ENCODE measurements at regions not wholly inside any gene's neighbourhood (a gene's known extent, or its start where the extent isn't known, plus 50 kb on each side); places are given as distances from the start of the nearest gene placed in this dataset.
"Not testable (repeated sequence)": the region's sequence is repeated elsewhere in the genome, so short reads cannot be mapped to it uniquely, and the experiment has no call there.

DNA sequence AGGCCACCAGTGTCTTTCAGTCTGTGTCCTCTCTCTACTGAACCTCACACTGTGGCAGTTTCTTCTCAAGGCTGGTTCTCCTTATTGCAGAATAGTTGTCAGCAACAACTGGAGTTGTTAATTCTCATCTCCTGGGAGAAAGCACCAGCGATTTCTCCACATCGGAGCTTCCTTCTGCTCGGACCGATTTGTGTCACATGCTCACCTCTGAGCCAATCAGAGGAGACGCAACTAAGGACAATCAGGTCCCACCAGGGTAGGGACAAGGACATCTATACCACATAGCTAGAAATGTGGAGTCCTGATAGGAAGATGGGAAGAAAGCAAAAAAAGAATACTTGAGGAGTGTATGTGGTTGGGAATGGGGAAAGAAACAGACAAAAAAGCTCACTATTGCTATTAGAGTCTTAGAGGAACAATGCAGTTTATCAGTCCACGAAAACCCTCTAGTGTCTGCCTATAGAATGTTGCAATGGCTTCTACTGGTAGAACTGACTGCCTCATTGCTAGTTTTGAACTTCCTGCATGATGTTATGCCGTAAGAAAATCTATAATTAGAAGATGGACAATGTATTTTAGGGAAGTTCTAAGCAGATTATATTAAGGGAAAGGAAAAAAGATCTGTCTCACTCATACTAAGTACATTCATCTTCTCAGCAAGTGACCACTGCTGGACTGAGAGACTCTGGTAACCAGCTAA, 169.7 kb downstream of the CDCA7 start:
- H3K27me3 Mint-ChIP-seq (ENCODE audit: low read depth), result peaks cover 5% of the 10 kb centered on the region
- no peaks in the 10 kb centered on the region for H3K36me3 Mint-ChIP-seq (ENCODE audit: low read depth)
- no peaks in the 10 kb centered on the region for H3K4me1 Mint-ChIP-seq (ENCODE audit: low read depth)
- H3K4me3 Mint-ChIP-seq, result no peak overlapping the region
- DNase-seq, result no peak
- CTCF ChIA-PET, result no interaction called here
- H3K27ac Mint-ChIP-seq, result no peak overlapping the region
- no peaks in the 10 kb centered on the region for H3K9me3 Mint-ChIP-seq
- intact Hi-C loops (cut with micrococcal nuclease), result no loop called here

- CTCF ChIA-PET; H3K4me3 Mint-ChIP-seq; H3K36me3 Mint-ChIP-seq (ENCODE audit: low read depth); H3K9me3 Mint-ChIP-seq; DNase-seq; intact Hi-C loops (cut with micrococcal nuclease); H3K4me1 Mint-ChIP-seq (ENCODE audit: low read depth); H3K27ac Mint-ChIP-seq: not testable (repeated sequence)
- H3K27me3 Mint-ChIP-seq (ENCODE audit: low read depth), result peaks cover 16% of the 10 kb centered on the region
Observed at GRCh38 chr2:173532732-173533531, 178.3 kb downstream of the CDCA7 start.

DNA sequence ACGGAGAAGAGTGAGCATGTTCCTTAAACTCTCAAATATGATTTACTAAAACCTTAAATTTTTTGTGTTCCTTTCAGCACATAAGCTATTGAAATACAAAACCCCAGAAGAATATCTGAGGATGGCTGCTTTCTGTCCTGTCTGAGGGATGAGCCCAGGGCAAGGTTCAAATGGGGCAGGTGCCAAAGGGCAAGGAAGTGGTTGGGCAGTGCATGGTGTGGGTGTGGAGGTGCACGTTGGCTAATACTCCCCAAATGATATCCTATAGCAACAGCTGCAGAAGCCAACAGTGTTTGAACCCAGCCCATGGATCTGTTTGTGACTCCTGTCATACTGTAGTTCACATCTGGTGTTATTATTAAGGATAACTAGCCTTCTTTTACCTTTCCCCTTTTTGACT, 183.0 kb downstream of the CDCA7 start:
- Mint-ChIP-seq H3K4me1 (ENCODE audit: low read depth) (no peaks in the 10 kb centered on the region), H3K27ac (no peak overlapping the region), H3K27me3 (ENCODE audit: low read depth) (peaks cover 21% of the 10 kb centered on the region), H3K9me3 (peaks cover 7% of the 10 kb centered on the region), H3K4me3 (no peak overlapping the region), H3K36me3 (ENCODE audit: low read depth) (no peaks in the 10 kb centered on the region)
- intact Hi-C loops (cut with micrococcal nuclease), result no loop called here
- no peak for DNase-seq
- CTCF ChIA-PET, result no interaction called here

GRCh38 chr2:173539615-173540014, 184.9 kb downstream of the CDCA7 start:
- H3K4me3 Mint-ChIP-seq, result no peak overlapping the region
- H3K27me3 Mint-ChIP-seq (ENCODE audit: low read depth), result peaks cover 11% of the 10 kb centered on the region
- H3K9me3 Mint-ChIP-seq, result no peaks in the 10 kb centered on the region
- no peak for DNase-seq
- intact Hi-C loops (cut with micrococcal nuclease), result no loop called here
- H3K4me1 Mint-ChIP-seq (ENCODE audit: low read depth), result no peaks in the 10 kb centered on the region
- CTCF ChIA-PET, result interaction anchor here (0.9 kb wide), 1 partner anchor 137 kb away, joined by 3 read pairs; no protein-coding TSS in a partner anchor
- H3K27ac Mint-ChIP-seq, result no peak overlapping the region
- no peaks in the 10 kb centered on the region for H3K36me3 Mint-ChIP-seq (ENCODE audit: low read depth)

DNA sequence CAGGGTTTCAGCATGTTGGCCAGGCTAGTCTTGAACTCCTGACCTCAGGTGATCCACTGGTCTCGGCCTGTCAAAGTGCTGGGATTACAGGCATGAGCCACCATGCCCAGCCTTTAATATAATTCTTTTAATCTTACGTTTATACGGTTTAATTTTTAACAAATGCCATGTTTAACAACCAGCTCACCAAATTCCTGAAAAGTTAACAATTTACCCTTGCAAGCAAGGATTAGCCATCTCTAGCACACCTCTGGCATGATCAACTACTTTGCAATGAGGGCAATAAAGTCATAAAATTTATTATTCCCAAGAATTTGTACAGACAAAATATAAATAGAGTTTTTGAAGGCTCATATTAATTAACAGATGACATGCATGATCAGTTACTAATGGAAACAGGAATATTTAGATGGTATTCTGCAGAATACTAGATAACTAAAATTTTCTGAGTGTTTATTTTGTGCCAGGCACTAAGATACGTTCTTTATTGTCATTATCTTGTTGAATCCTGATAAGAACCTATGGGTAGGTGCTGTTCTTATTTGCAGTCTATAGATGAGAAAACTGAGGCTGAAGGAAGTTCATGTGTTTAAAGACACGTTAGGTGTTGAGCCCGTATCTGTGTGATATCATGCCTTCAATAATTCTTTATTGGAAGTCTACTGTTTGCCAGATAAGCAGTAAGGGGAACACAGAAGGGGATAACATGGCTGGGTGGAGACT, 190.1 kb downstream of the CDCA7 start:
- Mint-ChIP-seq H3K36me3 (ENCODE audit: low read depth) (no peaks in the 10 kb centered on the region), H3K4me3 (no peak overlapping the region), H3K27ac (no peak overlapping the region), H3K4me1 (ENCODE audit: low read depth) (no peaks in the 10 kb centered on the region), H3K9me3 (no peaks in the 10 kb centered on the region), H3K27me3 (ENCODE audit: low read depth) (peaks cover 14% of the 10 kb centered on the region)
- intact Hi-C loops (cut with micrococcal nuclease), result no loop called here
- no peak for DNase-seq
- CTCF ChIA-PET, result no interaction called here

- Mint-ChIP-seq H3K36me3 (ENCODE audit: low read depth) (no peaks in the 10 kb centered on the region), H3K4me1 (ENCODE audit: low read depth) (no peaks in the 10 kb centered on the region), H3K9me3 (no peaks in the 10 kb centered on the region), H3K27me3 (ENCODE audit: low read depth) (peaks cover 14% of the 10 kb centered on the region), H3K4me3 (no peak overlapping the region), H3K27ac (no peak overlapping the region)
- intact Hi-C loops (cut with micrococcal nuclease), result no loop called here
- no peak for DNase-seq
- CTCF ChIA-PET, result interaction anchor here (0.8 kb wide), 1 partner anchor 133 kb away, joined by 3 read pairs; no protein-coding TSS in a partner anchor
Observed at GRCh38 chr2:173545364-173545763, 190.7 kb downstream of the CDCA7 start.

DNA sequence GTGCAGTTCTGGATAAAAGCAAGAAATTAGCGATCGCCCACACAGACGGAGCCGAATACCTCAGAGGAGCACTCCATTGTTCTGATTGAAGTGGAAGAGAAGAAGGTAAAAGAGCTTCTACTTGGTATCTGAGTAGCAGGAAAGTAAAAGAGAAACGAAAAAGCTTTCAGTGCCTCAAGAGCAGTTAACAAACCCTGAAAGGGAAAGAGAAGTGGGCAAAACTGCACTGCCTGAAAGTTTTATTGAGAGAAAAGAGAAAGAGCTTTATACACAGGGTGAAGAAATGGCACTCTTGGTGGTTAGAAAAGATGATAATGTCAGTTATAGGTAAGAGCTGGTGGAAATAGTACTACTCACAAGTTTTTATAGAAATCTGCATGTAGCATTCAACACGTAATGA, 192.8 kb downstream of the CDCA7 start:
- no peaks in the 10 kb centered on the region for H3K9me3 Mint-ChIP-seq
- CTCF ChIA-PET, result no interaction called here
- intact Hi-C loops (cut with micrococcal nuclease), result no loop called here
- DNase-seq, result no peak
- H3K36me3 Mint-ChIP-seq (ENCODE audit: low read depth), result no peaks in the 10 kb centered on the region
- H3K4me3 Mint-ChIP-seq, result no peak overlapping the region
- H3K27ac Mint-ChIP-seq, result no peak overlapping the region
- peaks cover 18% of the 10 kb centered on the region for H3K27me3 Mint-ChIP-seq (ENCODE audit: low read depth)
- H3K4me1 Mint-ChIP-seq (ENCODE audit: low read depth), result no peaks in the 10 kb centered on the region

DNA sequence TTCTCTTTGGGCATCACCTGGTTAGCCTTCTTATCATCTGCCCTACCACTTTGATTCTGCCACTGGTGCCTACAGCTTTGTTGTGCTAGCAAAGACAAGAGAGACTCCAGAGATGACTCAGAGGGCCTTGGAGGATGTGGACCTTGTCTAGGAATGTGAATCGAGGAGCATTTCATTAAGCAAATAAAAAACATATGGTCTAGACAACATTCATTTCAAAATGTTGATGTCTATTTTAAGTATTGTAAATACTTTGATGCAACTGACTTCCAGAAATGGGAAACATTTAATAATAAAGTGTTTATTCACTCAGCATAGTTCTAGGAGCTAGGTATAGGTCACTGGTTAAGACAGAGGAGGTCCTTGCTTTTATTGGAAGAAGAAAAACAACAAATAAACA, 195.5 kb downstream of the CDCA7 start:
- no peak overlapping the region for H3K4me3 Mint-ChIP-seq
- H3K36me3 Mint-ChIP-seq (ENCODE audit: low read depth), result no peaks in the 10 kb centered on the region
- intact Hi-C loops (cut with micrococcal nuclease), result no loop called here
- DNase-seq, result no peak
- H3K9me3 Mint-ChIP-seq, result no peaks in the 10 kb centered on the region
- CTCF ChIA-PET, result interaction anchor here (0.7 kb wide), 1 partner anchor 24 kb away, joined by 3 read pairs; no protein-coding TSS in a partner anchor
- no peaks in the 10 kb centered on the region for H3K4me1 Mint-ChIP-seq (ENCODE audit: low read depth)
- peaks cover 19% of the 10 kb centered on the region for H3K27me3 Mint-ChIP-seq (ENCODE audit: low read depth)
- H3K27ac Mint-ChIP-seq, result no peak overlapping the region

GRCh38 chr2:173552531-173552930, 197.9 kb downstream of the CDCA7 start:
- CTCF ChIA-PET, result no interaction called here
- H3K9me3 Mint-ChIP-seq, result no peaks in the 10 kb centered on the region
- intact Hi-C loops (cut with micrococcal nuclease), result no loop called here
- H3K36me3 Mint-ChIP-seq (ENCODE audit: low read depth), result no peaks in the 10 kb centered on the region
- H3K4me1 Mint-ChIP-seq (ENCODE audit: low read depth), result no peaks in the 10 kb centered on the region
- H3K4me3 Mint-ChIP-seq, result no peak overlapping the region
- H3K27me3 Mint-ChIP-seq (ENCODE audit: low read depth), result peaks cover 14% of the 10 kb centered on the region
- DNase-seq, result no peak
- H3K27ac Mint-ChIP-seq, result no peak overlapping the region

DNA sequence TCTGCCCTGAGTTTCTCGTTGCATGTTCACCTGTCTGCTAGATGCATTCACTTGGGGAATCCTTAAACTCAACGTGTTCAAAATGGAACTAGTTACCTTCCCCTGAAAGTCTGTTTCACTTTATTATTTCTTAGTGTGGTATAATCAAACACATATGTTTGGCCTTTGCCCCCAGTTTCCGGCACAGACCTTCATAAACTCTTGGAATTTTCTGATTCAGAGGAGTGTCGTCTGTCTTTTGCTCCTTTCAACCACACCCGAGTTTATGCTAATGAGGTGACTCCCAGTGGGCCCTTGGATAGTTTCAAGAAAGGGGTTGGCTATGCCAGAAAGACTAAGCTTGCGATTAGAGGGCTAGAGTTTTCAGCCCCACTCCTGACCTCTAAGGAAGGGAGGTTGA, 198.9 kb downstream of the CDCA7 start:
- CTCF ChIA-PET, result interaction anchor here (0.7 kb wide), 1 partner anchor 317 kb away, joined by 4 read pairs; no protein-coding TSS in a partner anchor
- intact Hi-C loops (cut with micrococcal nuclease), result no loop called here
- no peak overlapping the region for H3K4me3 Mint-ChIP-seq

DNA sequence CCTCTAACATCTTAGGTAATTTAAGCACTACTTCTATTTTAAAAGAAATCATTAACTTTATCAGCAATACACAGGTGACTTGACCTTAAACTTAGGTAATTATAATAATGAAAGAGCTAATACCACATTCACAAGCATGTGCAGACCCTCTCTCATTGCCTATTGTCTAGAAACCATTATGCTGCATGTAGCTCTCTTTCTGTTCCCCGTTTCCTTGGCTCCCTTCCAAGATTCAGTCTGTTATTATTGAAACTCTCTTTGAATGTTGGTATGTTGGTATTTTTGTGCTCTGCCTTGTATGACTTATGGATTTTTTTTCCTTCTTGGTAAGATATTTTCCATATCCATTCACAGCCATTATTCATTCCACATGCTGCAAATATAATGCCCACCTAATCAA, 201.2 kb downstream of the CDCA7 start:
- Mint-ChIP-seq H3K27me3 (ENCODE audit: low read depth) (peaks cover 23% of the 10 kb centered on the region), H3K27ac (no peak overlapping the region), H3K9me3 (no peaks in the 10 kb centered on the region), H3K4me3 (no peak overlapping the region), H3K4me1 (ENCODE audit: low read depth) (no peaks in the 10 kb centered on the region), H3K36me3 (ENCODE audit: low read depth) (no peaks in the 10 kb centered on the region)
- no peak for DNase-seq
- intact Hi-C loops (cut with micrococcal nuclease), result no loop called here
- CTCF ChIA-PET, result no interaction called here

More for the DNA sequence above, 198.9 kb downstream of the CDCA7 start:
- Mint-ChIP-seq H3K27ac (no peak overlapping the region), H3K9me3 (no peaks in the 10 kb centered on the region), H3K4me1 (ENCODE audit: low read depth) (no peaks in the 10 kb centered on the region), H3K27me3 (ENCODE audit: low read depth) (peaks cover 21% of the 10 kb centered on the region), H3K36me3 (ENCODE audit: low read depth) (no peaks in the 10 kb centered on the region)
- DNase-seq, result no peak

- no peak overlapping the region for H3K27ac Mint-ChIP-seq
- CTCF ChIA-PET, result no interaction called here
- DNase-seq, result no peak
- H3K4me3 Mint-ChIP-seq, result no peak overlapping the region
- no peaks in the 10 kb centered on the region for H3K36me3 Mint-ChIP-seq (ENCODE audit: low read depth)
- no peaks in the 10 kb centered on the region for H3K9me3 Mint-ChIP-seq
- intact Hi-C loops (cut with micrococcal nuclease), result no loop called here
- H3K4me1 Mint-ChIP-seq (ENCODE audit: low read depth), result no peaks in the 10 kb centered on the region
- peaks cover 23% of the 10 kb centered on the region for H3K27me3 Mint-ChIP-seq (ENCODE audit: low read depth)
Observed at GRCh38 chr2:173556816-173557215, 202.1 kb downstream of the CDCA7 start.
